T-cell (primary cell): ENCODE measurements at regions not wholly inside any gene's neighbourhood (a gene's known extent, or its start where the extent isn't known, plus 50 kb on each side); places are given as distances from the start of the nearest gene placed in this dataset.
"Not testable (repeated sequence)": the region's sequence is repeated elsewhere in the genome, so short reads cannot be mapped to it uniquely, and the experiment has no call there.

ENCODE experiments used
- ATAC-seq, 4 experiments: fragments of 200-7000 bp in 3 of 4; fragments of 150-1000 bp in 1 of 4; cut with Tn5 transposase; replicated peaks in 1 of 4; 1 replicate in 3 of 4; 2 replicates in 1 of 4; pipeline ENCODE4 v1.10.0; 2021; ENCODE audit warnings: moderate library complexity in 3 of 4, mild to moderate bottlenecking in 2 of 4, moderate number of reproducible peaks in 1 of 4
- CTCF ChIA-PET, 2 donors: fragments of 300-600 bp; sonication (Branson Sonifier 250); formaldehyde crosslinking; loops; one replicate each; lab custom pipeline; 2022; ENCODE audit warnings: antibody characterized with exemption in 2 of 2; lab: Charles Lee
- POLR2A ChIA-PET, 2 donors: fragments of 300-600 bp; sonication (Branson Sonifier 250); formaldehyde crosslinking; loops; one replicate each; lab custom pipeline; 2022; ENCODE audit warnings: antibody characterized with exemption in 2 of 2; lab: Charles Lee
- DNase-seq, 35 experiments: peaks; one replicate each; pipeline versions ENCODE4 v3.0.0 to v3.0.0-alpha.2; 2013 to 2023
- H3K27ac ChIP-seq: one replicate; pipeline ENCODE4 v1.5.1; 2013; ENCODE audit warnings: low read length
- H3K27me3 ChIP-seq, 2 experiments: replicated peaks in 1 of 2; 1 replicate in 1 of 2; 2 replicates in 1 of 2; pipeline versions ENCODE4 v1.6.1 to v1.7.0; 2013; ENCODE audit warnings: low read length in 1 of 2, mixed read lengths in 1 of 2; ENCODE audit not compliant: control insufficient read depth in 2 of 2, insufficient read depth in 2 of 2; ENCODE audit errors: extremely low read depth in 1 of 2
- H3K36me3 ChIP-seq, 2 donors: 1 replicate in 1 of 2; 2 replicates in 1 of 2; pipeline versions ENCODE4 v1.6.1 to v1.7.0; 2013; ENCODE audit warnings: low read length in 1 of 2; ENCODE audit not compliant: control insufficient read depth in 2 of 2, insufficient read depth in 1 of 2; ENCODE audit errors: extremely low read depth in 1 of 2
- H3K4me1 ChIP-seq, 2 experiments: 1 replicate in 1 of 2; 2 replicates in 1 of 2; pipeline versions ENCODE4 v1.6.1 to v1.7.0; 2013; ENCODE audit warnings: low read length in 2 of 2, mixed read lengths in 1 of 2; ENCODE audit not compliant: insufficient read depth in 2 of 2, control insufficient read depth in 1 of 2; ENCODE audit errors: extremely low read depth in 1 of 2
- H3K4me3 ChIP-seq, 2 donors: 1 replicate in 1 of 2; 2 replicates in 1 of 2; pipeline versions ENCODE4 v1.5.1 to v1.7.0; 2013; ENCODE audit warnings: mild to moderate bottlenecking in 2 of 2, low read length in 1 of 2, moderate library complexity in 1 of 2; ENCODE audit not compliant: control insufficient read depth in 1 of 2; ENCODE audit errors: extremely low read depth in 1 of 2
- H3K9me3 ChIP-seq: 2 replicates; pipeline ENCODE4 v1.7.0; 2013
- H3K27ac Mint-ChIP-seq, 2 donors: one replicate each; pipeline ENCODE4 v1.8.0; 2020 to 2021; ENCODE audit warnings: mild to moderate bottlenecking in 2 of 2, mixed read lengths in 2 of 2
- H3K27me3 Mint-ChIP-seq, 2 donors: one replicate each; pipeline ENCODE4 v1.8.0; 2021 to 2022; ENCODE audit warnings: mixed read lengths in 2 of 2
- H3K36me3 Mint-ChIP-seq: one replicate; pipeline ENCODE4 v1.8.0; 2021; ENCODE audit warnings: mixed read lengths
- H3K4me1 Mint-ChIP-seq, 3 donors: one replicate each; pipeline ENCODE4 v1.8.0; 2020 to 2022; ENCODE audit warnings: mixed read lengths in 3 of 3, mild to moderate bottlenecking in 1 of 3
- H3K4me3 Mint-ChIP-seq, 3 donors: one replicate each; pipeline ENCODE4 v1.8.0; 2020 to 2022; ENCODE audit warnings: mild to moderate bottlenecking in 3 of 3, mixed read lengths in 3 of 3, moderate library complexity in 3 of 3
- H3K9me3 Mint-ChIP-seq, 3 donors: one replicate each; pipeline ENCODE4 v1.8.0; 2020 to 2022; ENCODE audit warnings: mixed read lengths in 3 of 3
- WGBS: methylation state at CpG from one replicate; pipeline ENCODE4 v1.1.5; 2013; ENCODE audit warnings: missing lambda C conversion rate; ENCODE audit not compliant: insufficient coverage; 5-methylcytosine and 5-hydroxymethylcytosine counted together

- H3K4me3 Mint-ChIP-seq, H3K36me3 Mint-ChIP-seq, H3K27me3 Mint-ChIP-seq, CTCF ChIA-PET, H3K27ac Mint-ChIP-seq, H3K36me3 ChIP-seq, H3K9me3 ChIP-seq, H3K9me3 Mint-ChIP-seq, H3K4me1 ChIP-seq, H3K4me3 ChIP-seq, H3K4me1 Mint-ChIP-seq, DNase-seq, H3K27me3 ChIP-seq, ATAC-seq, POLR2A ChIA-PET, H3K27ac ChIP-seq: not testable (repeated sequence)
- 20% methylated on average over 1 of the region's 8 CpGs for WGBS
Observed at GRCh38 chrX:112461949-112462450, 217.7 kb downstream of the LHFPL1 start.

GRCh38 chrX:112457788-112458187, 221.9 kb downstream of the LHFPL1 start:
- Histone ChIP-seq H3K4me1 (no peaks in the 10 kb centered on the region), H3K9me3 (no peaks in the 10 kb centered on the region), H3K36me3 (no peaks in the 10 kb centered on the region), H3K4me3 (no peak overlapping the region), H3K27ac (no peak overlapping the region), H3K27me3 (no peaks in the 10 kb centered on the region)
- ChIA-PET CTCF (no interaction called here), POLR2A (no interaction called here)
- ATAC-seq = no peak
- Mint-ChIP-seq H3K4me3 (no peak overlapping the region), H3K9me3 (no peaks in the 10 kb centered on the region), H3K4me1 (no peaks in the 10 kb centered on the region), H3K27me3 (peaks cover 0 to 12% of the 10 kb centered on the region in 2 donors), H3K36me3 (no peaks in the 10 kb centered on the region), H3K27ac (no peak overlapping the region)
- no peak for DNase-seq

DNA sequence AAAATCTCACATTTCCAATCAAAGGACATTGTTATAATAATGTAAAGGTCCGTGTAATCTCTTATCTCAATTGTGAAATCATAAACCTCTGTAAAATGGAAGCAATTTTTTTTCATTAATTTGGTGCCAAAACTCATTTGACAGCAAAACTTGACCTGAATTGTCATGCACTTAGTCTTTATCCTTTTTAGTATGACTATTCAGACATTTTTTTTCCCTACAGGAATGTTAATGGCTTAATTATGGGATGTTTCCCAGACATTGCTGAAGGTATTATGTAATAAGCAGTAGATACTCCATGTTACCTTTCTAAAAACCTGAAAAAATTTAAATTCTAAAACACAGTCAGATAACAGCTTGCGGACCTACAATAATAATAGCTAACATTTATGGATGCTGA, 228.9 kb downstream of the LHFPL1 start:
- no peak overlapping the region for H3K4me3 ChIP-seq
- ChIA-PET POLR2A (no interaction called here), CTCF (no interaction called here)
- H3K4me3 Mint-ChIP-seq = no peak overlapping the region
- H3K27me3 ChIP-seq = no peaks in the 10 kb centered on the region
- H3K27me3 Mint-ChIP-seq = peaks cover 0 to 26% of the 10 kb centered on the region in 2 donors
- H3K9me3 Mint-ChIP-seq = no peaks in the 10 kb centered on the region
- no peaks in the 10 kb centered on the region for H3K36me3 ChIP-seq
- H3K4me1 Mint-ChIP-seq = no peaks in the 10 kb centered on the region
- WGBS = no CpG with 5 or more reads among the region's 2 CpGs
- H3K27ac Mint-ChIP-seq = no peak overlapping the region
- H3K36me3 Mint-ChIP-seq = no peaks in the 10 kb centered on the region
- ATAC-seq = no peak
- H3K4me1 ChIP-seq = no peaks in the 10 kb centered on the region
- H3K27ac ChIP-seq = no peak overlapping the region
- no peaks in the 10 kb centered on the region for H3K9me3 ChIP-seq
- no peak for DNase-seq

- Histone ChIP-seq H3K27ac (no peak overlapping the region), H3K9me3 (no peaks in the 10 kb centered on the region), H3K36me3 (no peaks in the 10 kb centered on the region), H3K4me3 (no peak overlapping the region), H3K4me1 (no peaks in the 10 kb centered on the region), H3K27me3 (no peaks in the 10 kb centered on the region)
- no CpG with 5 or more reads among the region's 2 CpGs for WGBS
- ATAC-seq (no peak), DNase-seq (no peak)
- Mint-ChIP-seq H3K27ac (no peak overlapping the region), H3K27me3 (peaks cover 0 to 3% of the 10 kb centered on the region in 2 donors), H3K36me3 (no peaks in the 10 kb centered on the region), H3K9me3 (no peaks in the 10 kb centered on the region), H3K4me1 (no peaks in the 10 kb centered on the region), H3K4me3 (no peak overlapping the region)
- ChIA-PET CTCF (no interaction called here), POLR2A (no interaction called here)
Observed at GRCh38 chrX:112440277-112440676, 239.5 kb downstream of the LHFPL1 start.

GRCh38 chrX:112424166-112424565, 255.6 kb downstream of the LHFPL1 start:
- Mint-ChIP-seq H3K27ac (no peak overlapping the region), H3K4me3 (no peak overlapping the region), H3K4me1 (no peaks in the 10 kb centered on the region), H3K36me3 (no peaks in the 10 kb centered on the region), H3K9me3 (no peaks in the 10 kb centered on the region), H3K27me3 (peaks cover 0 to 10% of the 10 kb centered on the region in 2 donors)
- DNase-seq (no peak), ATAC-seq (no peak)
- no peak overlapping the region for H3K4me3 ChIP-seq
- H3K9me3 ChIP-seq = no peaks in the 10 kb centered on the region
- ChIA-PET POLR2A (no interaction called here), CTCF (no interaction called here)
- no peak overlapping the region for H3K27ac ChIP-seq
- WGBS = no CpG with 5 or more reads among the region's 1 CpG
- H3K4me1 ChIP-seq = no peaks in the 10 kb centered on the region
- H3K27me3 ChIP-seq = no peaks in the 10 kb centered on the region
- H3K36me3 ChIP-seq = no peaks in the 10 kb centered on the region

DNA sequence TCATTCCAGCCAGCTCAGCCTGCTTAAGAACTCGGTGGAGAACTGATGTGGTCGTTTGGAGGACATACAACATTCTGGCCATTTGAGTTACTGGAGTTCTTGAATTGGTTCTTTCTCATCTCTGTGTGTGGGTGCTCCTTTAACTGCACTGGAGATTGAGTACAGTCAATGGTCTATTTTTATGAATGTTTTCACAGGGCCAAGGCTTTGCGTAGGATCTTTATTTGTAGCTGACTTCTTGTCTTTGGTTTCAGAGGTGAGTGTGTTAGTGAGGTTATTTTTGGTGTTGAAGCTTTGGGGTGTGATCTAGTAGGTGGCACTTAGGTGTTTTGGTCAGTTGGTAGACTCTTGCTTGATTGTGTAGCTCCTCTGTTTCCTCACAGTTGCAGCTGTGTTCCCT, 288.4 kb downstream of the LHFPL1 start:
- Mint-ChIP-seq H3K9me3 (peaks cover 0 to 4% (median 0%) of the 10 kb centered on the region in 3 donors), H3K36me3 (no peaks in the 10 kb centered on the region), H3K27ac (no peak overlapping the region), H3K4me3 (no peak overlapping the region), H3K27me3 (peaks cover 0 to 25% of the 10 kb centered on the region in 2 donors), H3K4me1 (no peaks in the 10 kb centered on the region)
- H3K9me3 ChIP-seq = no peaks in the 10 kb centered on the region
- ATAC-seq (no peak), DNase-seq (no peak)
- no peak overlapping the region for H3K27ac ChIP-seq
- no peaks in the 10 kb centered on the region for H3K4me1 ChIP-seq
- no peaks in the 10 kb centered on the region for H3K36me3 ChIP-seq
- POLR2A ChIA-PET = no interaction called here
- CTCF ChIA-PET = no interaction called here
- H3K4me3 ChIP-seq = no peak overlapping the region
- H3K27me3 ChIP-seq = no peaks in the 10 kb centered on the region
- 70% methylated on average over 3 of the region's 3 CpGs for WGBS

GRCh38 chrX:112381649-112382298, 298.0 kb downstream of the LHFPL1 start:
- H3K9me3 ChIP-seq, ATAC-seq, H3K4me3 Mint-ChIP-seq, H3K27ac ChIP-seq, H3K9me3 Mint-ChIP-seq, H3K36me3 ChIP-seq, H3K4me3 ChIP-seq, H3K27ac Mint-ChIP-seq, H3K4me1 ChIP-seq, H3K36me3 Mint-ChIP-seq, H3K27me3 ChIP-seq, DNase-seq, H3K4me1 Mint-ChIP-seq, POLR2A ChIA-PET: not testable (repeated sequence)
- CTCF ChIA-PET = interaction anchor here in 1 of 2 donors (0.6 kb wide), 1 partner anchor 477 kb away, joined by 3 read pairs; no protein-coding TSS in a partner anchor
- H3K27me3 Mint-ChIP-seq = peaks cover 0 to 14% of the 10 kb centered on the region in 2 donors
- no CpG with 5 or more reads among the region's 8 CpGs for WGBS
